GM12875 (cell line): ENCODE measurements at regions not wholly inside any gene's neighbourhood (a gene's known extent, or its start where the extent isn't known, plus 50 kb on each side); places are given as distances from the start of the nearest gene placed in this dataset.

Experiments used
- H3K4me3 ChIP-seq: one replicate; pipeline ENCODE4 v1.5.1; 2011; ENCODE audit warnings: low read depth, low read length, control low read depth
- TF ChIP-seq, protein P1 (sequence below): IDR thresholded peaks from 2 replicates; pipeline ENCODE4 v1.5.1; 2011; ENCODE audit warnings: low read depth, mild to moderate bottlenecking, control low read depth, inconsistent platforms, low read length, moderate library complexity, borderline replicate concordance; ENCODE audit not compliant: insufficient read depth

- TF ChIP-seq, protein P1, sequence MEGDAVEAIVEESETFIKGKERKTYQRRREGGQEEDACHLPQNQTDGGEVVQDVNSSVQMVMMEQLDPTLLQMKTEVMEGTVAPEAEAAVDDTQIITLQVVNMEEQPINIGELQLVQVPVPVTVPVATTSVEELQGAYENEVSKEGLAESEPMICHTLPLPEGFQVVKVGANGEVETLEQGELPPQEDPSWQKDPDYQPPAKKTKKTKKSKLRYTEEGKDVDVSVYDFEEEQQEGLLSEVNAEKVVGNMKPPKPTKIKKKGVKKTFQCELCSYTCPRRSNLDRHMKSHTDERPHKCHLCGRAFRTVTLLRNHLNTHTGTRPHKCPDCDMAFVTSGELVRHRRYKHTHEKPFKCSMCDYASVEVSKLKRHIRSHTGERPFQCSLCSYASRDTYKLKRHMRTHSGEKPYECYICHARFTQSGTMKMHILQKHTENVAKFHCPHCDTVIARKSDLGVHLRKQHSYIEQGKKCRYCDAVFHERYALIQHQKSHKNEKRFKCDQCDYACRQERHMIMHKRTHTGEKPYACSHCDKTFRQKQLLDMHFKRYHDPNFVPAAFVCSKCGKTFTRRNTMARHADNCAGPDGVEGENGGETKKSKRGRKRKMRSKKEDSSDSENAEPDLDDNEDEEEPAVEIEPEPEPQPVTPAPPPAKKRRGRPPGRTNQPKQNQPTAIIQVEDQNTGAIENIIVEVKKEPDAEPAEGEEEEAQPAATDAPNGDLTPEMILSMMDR, result no peak
Observed at GRCh38 chr17:5861854-5862253, 208.3 kb upstream of the WSCD1 start.

GRCh38 chr17:5862395-5862794 lies 207.8 kb upstream of the WSCD1 start:
- TF ChIP-seq, protein P1, result no peak
- no peak overlapping the region for H3K4me3 ChIP-seq

More at GRCh38 chr17:5861854-5862253, 208.3 kb upstream of the WSCD1 start:
- no peak overlapping the region for H3K4me3 ChIP-seq

GRCh38 chr17:5864741-5865657 lies 205.2 kb upstream of the WSCD1 start:
- H3K4me3 ChIP-seq, result no peak overlapping the region
- TF ChIP-seq, protein P1, result no peak

GRCh38 chr17:5866978-5867377 lies 203.2 kb upstream of the WSCD1 start:
- TF ChIP-seq, protein P1, result no peak

GRCh38 chr17:5869041-5869745 lies 201.0 kb upstream of the WSCD1 start:
- TF ChIP-seq, protein P1, result no peak
- H3K4me3 ChIP-seq, result no peak overlapping the region

More at GRCh38 chr17:5866978-5867377, 203.2 kb upstream of the WSCD1 start:
- no peak overlapping the region for H3K4me3 ChIP-seq

DNA sequence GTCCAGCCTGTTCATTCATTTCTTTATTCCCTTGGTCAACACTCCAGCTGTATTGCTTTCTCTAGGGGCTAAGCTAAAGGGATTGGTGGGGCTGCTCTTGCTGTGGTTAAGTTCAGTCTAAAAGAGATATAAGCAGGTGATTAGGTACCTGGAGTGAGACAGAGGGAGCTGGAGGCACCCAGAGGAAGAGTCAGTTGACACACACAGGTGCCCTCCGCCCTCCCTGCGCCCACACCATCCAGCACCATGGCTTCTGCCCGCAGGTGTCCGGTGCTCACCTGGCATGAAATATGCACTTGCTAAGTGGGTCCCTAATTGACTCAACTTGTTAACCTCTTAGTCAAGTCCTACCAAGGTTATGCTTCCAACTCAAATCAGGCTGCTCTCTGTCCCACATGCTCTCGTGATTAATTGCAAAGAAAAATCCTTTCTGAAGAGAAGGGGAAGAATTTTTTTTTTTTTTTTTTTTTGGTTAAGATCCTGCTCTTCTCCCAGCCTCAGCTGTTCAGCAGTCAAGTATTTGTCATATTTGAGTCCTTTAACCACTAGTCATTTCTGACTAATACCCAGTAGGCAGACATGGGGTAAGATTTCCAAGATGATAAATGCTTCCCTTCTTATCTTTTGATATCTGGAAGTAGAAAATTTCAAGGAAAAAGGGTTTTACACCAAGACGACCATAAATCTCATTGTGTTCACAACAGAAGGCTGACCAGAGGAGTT lies 199.8 kb upstream of the WSCD1 start:
- TF ChIP-seq, protein P1, result no peak
- no peak overlapping the region for H3K4me3 ChIP-seq
